OCI-LY7 (cell line): ENCODE measurements at regions not wholly inside any gene's neighbourhood (a gene's known extent, or its start where the extent isn't known, plus 50 kb on each side); places are given as distances from the start of the nearest gene placed in this dataset.

Experiments
- CTCF ChIP-seq: fragments of 200-600 bp; sonication (generic); conservative IDR thresholded peaks from 2 replicates; pipeline ENCODE4 v1.5.1; 2014; ENCODE audit warnings: mild to moderate bottlenecking, antibody characterized with exemption, low read length, moderate library complexity, mixed read lengths
- EZH2phosphoT487 ChIP-seq: fragments of 200-600 bp; sonication (generic); IDR thresholded peaks from 2 replicates; pipeline ENCODE4 v1.6.1; 2018; ENCODE audit warnings: low read depth, borderline replicate concordance, mild to moderate bottlenecking, mixed run types, antibody characterized with exemption, low read length, moderate library complexity, mixed read lengths

GRCh38 chr6:54619102-54619501 is 227.5 kb upstream of the FAM83B start:
- no peak for TF ChIP-seq CTCF
- TF ChIP-seq EZH2phosphoT487, result no peak
